HG03139 (cell line): ENCODE measurements at regions not wholly inside any gene's neighbourhood (a gene's known extent, or its start where the extent isn't known, plus 50 kb on each side); places are given as distances from the start of the nearest gene placed in this dataset.
"Not testable (repeated sequence)": the region's sequence is repeated elsewhere in the genome, so short reads cannot be mapped to it uniquely, and the experiment has no call there.

Source experiments
- ATAC-seq: cut with Tn5 transposase; IDR thresholded peaks from one replicate; pipeline ENCODE4 v1.9.1; 2021; ENCODE audit not compliant: unreplicated experiment

DNA sequence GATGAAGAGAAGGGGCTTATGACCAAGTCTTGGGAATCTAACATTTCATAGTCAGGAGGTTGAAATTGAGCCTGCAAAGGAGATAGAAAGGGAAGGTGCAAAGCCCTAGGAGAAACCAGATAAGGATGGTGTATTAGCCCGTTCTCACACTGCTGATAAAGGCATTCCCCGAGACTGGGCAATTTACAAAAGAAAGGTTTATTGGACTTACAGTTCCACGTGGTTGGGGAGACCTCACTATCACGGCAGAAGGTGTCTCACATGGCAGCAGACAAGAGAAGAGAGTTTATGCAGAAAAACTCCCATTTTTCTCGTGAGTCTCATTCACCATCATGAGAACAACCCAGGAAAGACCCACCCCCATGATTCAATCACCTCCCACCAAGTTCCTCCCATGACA, 129.5 kb upstream of the LNX1 start:
- no peak for ATAC-seq

DNA sequence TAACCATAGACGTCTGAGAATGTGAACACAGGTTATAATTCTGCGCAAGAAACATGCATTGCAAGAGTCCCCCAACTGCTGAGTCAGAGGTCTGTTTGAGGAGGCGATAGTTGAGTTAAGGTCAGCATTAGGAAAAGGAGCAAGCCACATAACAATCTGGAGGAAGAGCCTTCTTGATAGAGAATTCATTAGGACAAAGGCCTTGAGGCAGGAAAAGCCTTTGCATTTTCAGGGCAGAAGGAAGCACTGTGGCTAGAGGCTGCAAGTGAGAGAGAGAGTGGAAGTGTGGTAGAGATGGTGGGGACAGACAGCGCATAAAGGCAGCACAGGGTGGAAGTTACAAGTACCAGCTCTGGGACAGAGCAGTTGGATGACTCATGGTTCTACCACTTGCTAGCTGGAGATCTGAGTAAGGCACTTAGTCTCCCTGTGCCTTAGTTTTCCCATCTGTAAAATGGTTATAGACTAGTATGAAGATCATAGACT, 125.8 kb upstream of the LNX1 start:
- no peak for ATAC-seq

DNA sequence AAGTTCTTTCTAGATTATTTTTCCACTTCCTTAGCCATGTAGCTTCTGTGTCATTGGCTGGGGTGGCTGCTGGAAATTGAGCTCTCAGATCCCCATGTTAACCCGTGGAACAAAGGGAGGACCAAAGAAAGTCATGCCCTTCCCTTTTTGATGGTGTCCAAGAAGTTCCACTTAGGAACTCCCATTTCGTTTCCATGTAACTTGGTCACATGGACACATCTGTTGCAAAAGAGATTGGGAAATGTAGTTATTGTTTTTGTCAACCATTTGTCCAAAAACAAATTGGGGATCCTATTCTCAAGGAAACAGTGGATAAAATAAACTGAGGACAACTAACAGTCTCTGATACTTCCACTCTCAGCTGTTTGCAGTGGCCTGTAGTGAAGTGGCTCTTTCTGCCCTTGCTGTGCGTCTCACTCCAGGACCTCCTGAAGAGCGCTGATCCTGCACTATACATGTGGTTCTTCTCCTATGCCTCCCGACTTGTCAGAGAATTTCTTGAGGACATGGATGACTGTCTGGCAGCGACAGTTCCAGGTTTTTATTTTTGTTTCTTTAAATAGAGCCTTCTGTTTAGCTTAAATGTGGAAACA, 125.3 kb upstream of the LNX1 start:
- no peak for ATAC-seq

DNA sequence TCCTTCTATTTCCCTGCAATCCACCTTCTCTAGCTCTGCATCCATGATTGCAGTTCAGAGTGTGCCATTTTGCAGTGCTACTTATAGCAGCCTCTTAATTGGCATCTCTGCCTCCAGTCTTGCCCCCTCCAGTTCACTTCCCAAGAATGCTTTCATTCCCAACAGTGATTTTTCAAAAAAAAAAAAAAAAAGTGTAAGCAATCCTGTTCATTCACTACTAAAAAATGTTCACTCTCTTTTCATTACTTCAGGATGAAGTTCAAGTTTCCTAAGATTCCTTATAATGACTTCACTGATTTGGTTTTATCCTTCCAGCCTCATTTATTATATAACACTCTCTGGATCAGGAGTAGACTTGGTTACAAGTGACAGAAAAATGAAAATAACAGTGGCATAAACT, 124.7 kb upstream of the LNX1 start:
- no peak for ATAC-seq

DNA sequence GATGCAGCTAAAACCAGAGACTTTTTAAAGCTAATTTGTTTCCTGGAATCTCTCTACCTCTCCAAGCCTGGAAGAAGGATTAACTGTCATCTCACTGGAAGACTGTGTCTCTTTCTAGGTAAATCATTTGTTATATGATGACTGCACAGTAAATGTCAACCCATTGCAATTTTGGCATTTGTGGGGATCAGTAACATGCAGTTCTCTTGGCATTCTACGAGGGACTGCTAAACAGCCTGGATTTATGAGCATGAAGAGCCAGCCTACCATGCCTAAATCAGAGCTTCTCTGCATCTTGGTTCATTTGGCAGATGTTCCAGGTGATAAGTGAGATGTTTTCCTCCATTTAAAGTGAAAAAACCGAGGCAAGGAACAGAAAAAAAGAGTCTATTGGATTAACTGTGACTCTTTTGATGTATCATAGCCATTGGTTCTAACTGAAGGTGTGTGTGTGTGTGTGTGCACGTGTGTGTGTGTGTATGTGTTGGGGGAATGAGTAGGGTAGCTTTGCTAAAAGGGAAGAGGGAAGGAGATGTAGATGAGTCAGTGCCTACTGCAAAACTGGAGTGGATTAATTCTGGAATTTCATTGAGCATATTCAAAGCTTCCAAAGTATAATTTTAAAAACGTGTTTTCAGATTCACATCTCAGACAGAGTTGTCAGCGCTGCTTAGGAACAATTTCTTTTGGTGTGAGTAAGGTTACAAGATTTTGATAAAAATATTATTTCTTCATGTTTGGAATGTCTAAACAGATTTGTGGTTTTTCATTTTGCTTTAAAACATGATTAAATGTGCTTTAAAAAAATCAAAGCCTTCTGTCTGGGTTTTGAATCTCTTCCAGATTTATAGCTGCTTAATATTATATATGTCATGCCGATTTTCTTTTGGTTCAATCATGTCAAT, 123.2 kb upstream of the LNX1 start:
- no peak for ATAC-seq

DNA sequence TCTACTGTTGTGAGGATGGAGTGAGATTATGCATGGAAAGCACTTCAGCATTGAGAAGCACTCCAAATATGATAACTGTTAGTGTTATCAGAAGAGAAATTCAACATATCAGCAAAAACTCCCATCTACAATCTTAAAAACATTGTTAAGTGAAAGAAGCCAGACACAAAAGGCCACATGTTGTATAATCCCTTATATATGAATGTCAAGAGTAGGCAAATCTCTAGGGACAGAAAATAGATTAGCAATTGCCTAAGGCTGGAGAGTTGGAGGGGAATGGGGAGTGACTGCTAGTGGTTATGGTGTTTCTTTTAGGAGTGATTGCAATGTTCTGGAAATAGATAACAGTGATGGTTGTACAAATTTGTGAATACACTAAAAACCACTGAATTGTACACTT, 122.5 kb upstream of the LNX1 start:
- ATAC-seq, result no peak

DNA sequence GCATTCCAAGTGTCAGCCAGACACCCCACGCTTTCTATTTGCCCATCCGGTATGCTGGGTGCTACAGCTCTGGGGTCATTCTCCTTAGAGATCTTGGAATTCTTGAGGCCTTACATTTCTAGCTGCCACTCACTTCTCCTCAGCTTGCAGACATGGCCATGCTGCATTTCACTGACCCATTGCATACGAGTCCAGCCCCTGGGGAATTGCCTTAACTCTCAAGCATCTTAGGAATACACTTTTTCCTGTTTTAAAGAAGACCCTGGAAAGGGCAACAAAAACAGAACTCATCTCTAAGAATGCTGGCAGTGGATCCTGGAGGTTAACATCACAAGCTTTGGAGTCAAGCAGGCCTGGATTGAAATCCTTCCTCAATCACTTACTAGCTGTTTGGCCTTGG, 122.0 kb upstream of the LNX1 start:
- ATAC-seq, result no peak

DNA sequence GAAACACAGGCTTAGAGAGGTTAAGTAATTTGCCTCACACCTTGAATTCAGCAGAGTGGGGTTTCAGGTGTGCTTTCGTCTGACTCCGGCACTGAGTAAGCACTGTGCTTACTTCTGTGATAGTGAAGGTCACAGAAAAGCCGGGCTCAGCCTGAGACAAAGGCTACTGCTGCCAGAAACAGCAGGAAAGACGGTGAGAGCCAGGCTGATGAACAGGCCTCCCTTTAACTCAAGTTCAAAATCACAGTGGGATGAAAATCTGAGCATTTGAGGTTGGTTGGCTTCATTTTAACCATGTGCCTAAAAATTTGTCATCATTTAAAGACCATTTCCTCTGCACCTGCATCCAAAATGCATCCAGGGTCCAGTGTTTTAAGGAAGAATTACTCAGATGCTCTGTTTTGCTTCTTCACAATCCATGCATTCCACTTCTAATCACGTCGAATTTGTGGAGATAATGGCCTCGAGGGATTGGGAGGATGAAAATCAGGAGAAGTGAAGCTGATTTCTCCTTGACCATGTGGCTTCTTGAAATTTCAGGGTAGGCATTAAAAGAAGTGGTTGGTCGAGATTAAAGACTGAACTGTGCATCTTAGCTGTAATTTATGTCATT, 121.2 kb upstream of the LNX1 start:
- ATAC-seq, result no peak

DNA sequence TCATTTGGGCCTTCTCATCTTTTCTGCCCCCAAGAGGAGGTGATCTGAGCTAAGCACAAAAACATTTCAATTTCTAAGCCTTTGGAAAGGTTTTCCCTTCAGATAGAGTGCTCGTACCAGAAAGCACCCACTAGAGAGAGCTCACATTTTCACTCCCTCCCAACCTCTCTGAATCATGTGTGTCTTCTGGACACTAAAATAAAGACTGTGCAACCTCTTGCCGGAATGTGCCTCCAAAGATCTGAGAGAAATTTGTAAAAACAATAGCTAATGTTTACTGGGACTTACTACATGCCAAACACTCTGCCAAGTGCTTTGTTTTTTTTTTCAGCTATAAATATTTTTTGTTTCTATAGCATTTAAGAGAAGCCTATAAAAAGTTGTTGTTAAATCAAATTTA, 120.6 kb upstream of the LNX1 start:
- ATAC-seq, result no peak

DNA sequence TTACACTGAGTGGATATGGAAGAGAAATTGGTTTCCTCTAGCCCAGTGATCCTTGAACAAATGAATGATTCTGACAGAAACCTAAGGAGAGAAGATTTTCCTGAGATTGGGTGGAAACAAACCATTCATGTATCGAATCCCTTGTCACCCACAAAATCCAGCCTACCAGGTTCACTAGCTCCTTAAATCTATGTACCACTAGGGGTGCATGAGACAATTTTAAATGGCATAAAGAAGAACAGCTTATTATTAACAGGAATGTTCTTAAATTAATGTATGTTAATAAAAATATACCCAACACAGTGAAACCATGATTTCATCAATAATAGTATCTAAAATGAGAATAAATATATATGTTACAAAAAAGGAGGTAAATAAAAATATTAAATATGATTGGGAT, 118.4 kb upstream of the LNX1 start:
- no peak for ATAC-seq

DNA sequence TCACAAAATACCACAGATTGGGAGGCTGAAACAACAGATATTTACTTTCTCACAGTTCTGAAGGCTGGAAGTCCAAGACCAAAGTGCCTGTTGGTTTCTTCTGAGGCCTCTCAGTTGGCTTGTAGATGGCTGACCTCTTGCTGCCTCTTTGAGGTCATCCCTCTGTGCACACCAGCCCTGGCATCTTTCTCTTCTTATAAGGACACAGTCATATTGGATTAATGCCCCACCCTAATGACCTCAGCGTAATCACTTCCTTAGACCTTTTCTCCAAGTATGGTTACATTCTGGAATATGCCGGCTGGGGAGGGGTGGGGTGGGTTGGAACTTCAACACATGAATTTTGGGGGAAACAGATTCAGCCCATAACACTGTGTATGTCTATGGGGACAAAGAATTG, 116.2 kb upstream of the LNX1 start:
- ATAC-seq, result no peak

DNA sequence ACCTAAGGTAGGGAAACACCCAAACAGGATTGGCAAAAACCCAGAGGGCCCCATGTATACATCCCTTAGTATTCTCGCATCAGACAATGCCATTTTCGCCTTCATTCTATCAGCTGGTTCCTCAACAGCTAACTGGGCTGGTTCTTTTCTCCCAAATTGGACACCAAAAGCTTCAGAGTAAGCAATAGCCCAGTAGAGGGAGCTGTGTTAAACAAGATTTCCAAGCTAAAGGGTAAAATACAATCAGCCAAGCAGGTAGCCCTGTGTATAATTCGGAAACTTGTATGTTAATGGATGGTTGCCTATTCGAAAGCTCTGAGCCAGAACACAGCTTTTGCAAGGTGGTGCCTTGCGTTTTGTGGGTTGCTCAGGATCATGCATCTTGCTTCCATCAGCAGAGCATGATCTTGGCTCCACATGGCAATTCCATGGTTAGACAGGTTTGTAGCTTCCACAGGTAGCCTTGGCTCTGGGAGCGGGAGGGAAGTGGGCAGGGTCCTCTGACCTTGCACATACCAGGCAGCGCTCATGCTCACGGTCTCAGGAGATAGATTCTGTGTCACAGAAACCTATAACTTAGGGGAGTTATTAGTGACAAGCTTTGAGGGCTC, 115.2 kb upstream of the LNX1 start:
- no peak for ATAC-seq

DNA sequence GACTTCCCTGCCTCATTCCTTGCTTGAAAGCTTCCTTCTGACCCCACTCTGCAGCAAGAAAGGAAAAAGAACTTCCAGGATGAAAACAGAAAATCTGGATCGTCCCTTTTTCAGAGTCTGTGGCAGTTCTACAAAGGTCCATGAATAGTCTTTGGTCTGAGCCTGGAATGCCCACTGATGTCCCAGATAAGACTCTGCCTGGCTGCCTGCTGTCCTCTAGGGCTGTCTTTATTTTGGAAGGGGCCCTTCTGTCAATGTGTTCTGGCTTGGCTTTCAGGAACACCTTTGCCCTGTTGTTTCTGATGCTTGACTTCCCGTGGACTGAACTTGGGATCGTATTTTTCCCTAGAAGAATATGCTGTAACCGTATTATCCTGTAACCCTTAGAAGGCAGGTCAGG, 114.7 kb upstream of the LNX1 start:
- ATAC-seq, result no peak

DNA sequence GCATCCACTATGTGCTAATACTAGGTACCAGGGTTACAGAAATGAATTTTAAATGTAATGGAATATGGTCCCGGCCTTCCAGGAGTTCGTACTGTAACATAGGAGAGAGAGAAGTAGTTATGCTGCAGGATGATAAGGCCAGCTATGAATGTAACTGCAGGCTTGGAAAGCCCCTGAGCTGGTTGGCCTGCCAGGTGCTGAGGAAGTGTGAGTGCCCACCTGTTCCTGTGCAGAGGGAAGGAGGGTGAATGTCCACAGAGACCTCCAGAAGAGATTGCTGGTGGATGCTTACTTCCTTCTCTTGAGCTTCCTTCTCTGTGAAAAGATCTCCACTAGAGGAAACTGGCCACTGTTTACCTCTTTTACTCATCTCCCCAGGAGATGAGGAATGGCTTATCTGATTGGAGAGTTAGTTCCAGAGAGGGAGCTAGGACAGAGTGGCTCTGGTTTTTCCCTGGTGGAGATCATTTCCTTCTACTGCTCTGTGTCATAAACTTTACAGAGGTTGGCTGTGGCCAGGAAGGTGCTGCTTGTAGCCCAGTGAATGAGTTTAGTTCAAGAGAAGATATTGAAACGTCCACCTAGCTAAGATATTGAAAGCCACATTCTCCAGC, 114.0 kb upstream of the LNX1 start:
- no peak for ATAC-seq

DNA sequence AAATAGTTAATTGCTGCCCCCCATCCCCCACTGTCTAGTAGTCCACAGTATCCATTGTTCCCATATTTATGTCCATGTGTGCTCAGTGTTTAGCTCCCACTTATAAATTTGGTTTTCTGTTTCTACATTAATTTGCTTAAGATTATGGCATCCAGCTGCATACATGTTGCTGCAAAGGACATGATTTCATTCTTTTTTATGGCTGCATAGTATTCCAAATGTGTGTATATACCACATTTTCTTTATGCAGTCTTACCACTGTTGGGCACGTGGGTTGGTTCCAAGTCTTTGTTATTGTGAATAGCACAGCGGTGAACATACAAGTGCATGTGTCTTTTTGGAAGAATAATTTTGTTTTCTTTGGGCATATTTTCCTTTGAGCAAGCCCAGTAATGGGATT, 113.0 kb upstream of the LNX1 start:
- ATAC-seq, result no peak

DNA sequence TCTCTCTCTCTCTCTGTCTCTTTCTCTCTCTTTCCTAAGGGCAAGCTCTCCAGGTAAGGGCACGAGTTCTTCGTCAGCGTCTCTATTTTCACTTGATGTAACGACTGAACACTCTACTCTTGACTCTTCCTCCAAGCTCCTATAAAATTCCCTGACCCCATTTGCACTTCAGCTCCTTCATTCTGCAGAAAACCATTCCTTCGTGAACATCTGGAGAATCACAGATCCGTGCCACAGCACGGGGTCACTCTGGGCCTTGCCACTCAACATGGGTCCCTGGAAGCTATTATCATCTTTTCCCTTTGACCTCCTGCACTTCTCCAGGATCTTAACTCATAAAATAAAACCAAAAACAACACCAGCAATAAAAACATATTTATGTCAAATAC, 112.0 kb upstream of the LNX1 start:
- ATAC-seq, result no peak

DNA sequence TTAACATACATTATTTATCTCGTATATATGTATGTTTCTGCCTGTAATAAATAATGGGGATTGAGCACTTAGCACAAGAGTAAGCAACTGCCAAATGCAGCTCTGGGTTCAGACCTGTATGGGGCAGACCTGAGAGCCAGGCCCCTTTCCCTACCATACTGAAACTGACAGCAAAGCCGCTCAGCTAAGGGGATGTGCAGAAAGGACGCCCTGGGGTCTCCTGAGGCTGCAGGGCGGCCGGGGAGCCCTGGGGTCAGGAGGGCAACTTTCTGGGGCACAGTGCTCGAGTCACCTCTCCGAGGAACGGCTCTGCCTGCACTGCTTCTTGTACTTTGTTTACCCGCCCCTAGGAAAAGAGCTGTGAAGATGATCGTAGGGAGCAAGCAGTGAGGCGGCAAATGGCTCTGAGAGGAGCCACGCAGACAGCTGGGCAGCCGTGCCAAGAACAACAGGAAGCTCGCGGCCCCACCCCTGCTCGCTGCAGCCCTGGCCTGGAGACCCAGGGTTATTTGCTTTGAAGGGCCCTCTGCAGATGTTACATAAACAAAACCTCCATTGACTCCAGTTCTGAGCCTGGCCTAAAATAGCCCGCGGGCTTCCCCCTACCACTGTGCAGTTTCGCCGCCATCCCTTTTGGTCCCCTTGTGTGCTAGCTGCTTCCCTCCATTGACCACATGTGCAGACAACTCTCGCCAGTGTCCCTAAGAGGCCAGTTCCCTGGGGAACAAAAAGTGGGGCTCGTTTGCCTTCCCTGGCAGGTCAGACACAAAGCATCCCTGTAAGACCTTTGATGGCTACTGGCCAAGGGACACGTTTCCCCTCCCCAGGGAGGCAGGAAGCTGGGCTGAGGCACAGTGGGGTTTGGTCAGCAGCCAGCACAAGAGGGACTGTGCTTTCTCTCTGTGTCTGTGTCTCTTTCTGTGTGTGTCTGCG, 111.3 kb upstream of the LNX1 start:
- peak; percentile 79 for ATAC-seq

DNA sequence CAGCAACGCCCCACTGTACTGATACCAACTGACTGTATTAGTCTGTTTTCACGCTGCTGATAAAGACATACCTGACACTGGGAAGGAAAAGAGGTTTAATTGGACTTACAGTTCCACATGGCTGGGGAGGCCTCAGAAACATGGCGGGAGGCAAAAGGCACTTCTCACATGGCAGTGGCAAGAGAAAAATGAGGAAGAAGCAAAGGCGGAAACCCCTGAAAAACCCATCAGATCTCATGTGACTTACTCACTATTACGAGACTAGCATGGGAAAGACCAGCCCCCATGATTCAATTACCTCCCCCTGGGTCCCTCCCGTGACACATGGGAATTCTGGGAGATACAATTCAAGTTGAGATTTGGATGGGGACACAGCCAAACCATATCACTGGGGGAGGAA, 110.0 kb upstream of the LNX1 start:
- not testable (repeated sequence) for ATAC-seq

DNA sequence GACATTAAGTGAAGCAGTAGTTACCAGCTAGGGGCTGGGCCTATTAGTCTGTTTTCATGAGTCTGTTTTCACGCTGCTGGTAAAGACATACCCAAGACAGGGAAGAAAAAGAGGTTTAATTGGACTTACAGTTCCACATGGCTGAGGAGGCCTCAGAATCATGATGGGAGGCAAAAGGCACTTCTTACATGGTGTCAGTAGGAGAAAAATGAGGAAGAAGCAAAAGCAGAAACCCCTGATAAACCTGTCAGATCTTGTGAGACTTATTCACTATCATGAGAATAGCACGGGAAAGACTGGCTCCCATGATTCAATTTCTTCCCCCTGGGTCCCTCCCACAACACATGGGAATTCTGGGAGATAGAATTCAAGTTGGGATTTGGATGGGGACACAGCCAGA, 108.0 kb upstream of the LNX1 start:
- not testable (repeated sequence) for ATAC-seq

DNA sequence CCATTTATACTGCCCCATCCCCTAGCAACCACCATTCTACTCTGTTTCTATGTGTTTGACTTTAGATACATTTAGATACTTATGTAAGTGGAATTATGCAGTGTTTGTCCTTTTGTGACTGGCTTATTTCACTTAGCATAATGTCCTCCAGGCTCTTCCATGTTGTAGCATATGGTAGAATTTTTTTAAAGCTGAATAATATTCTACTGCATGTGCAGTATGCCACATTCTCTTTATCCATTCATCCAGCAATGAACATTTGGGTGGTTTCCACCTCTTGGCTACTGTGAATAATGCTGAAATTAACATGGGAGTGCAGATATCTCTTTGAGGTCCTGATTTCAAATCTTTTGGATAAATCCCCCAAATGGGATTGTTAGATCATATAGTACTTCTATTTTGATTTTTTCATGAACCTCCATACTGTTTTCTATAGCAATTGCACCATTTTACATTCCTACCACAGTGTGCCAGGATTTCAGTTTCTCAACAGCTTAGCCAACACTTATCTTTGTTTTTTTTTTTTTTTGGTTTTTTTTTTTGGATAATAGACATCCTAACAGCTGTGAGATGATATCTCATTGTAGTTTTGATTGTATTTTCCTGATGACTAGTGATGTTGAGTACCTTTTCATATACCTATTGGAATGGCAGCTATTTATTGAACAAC, 105.9 kb upstream of the LNX1 start:
- ATAC-seq, result no peak
